BLaER1 treated with 17β-estradiol and CSF1 and Interleukin-3, amounts not matched to agents 10 nM and 100 nM (cell line): ENCODE measurements at regions not wholly inside any gene's neighbourhood (a gene's known extent, or its start where the extent isn't known, plus 50 kb on each side); places are given as distances from the start of the nearest gene placed in this dataset.
"Not testable (repeated sequence)": the region's sequence is repeated elsewhere in the genome, so short reads cannot be mapped to it uniquely, and the experiment has no call there.

Source experiments
- H3K27ac ChIP-seq, 11 experiments: shearing (Covaris generic); formaldehyde crosslinking; 2 replicates each; pipeline ENCODE4 v1.8.1; 2022
- H3K27me3 ChIP-seq, 11 experiments: shearing (Covaris generic); formaldehyde crosslinking; 2 replicates each; pipeline ENCODE4 v1.8.1; 2022
- H3K36me3 ChIP-seq, 11 experiments: shearing (Covaris generic); formaldehyde crosslinking; 2 replicates each; pipeline ENCODE4 v1.8.1; 2022
- H3K4me1 ChIP-seq, 10 experiments: shearing (Covaris generic); formaldehyde crosslinking; 2 replicates each; pipeline ENCODE4 v1.8.1; 2022
- H3K4me2 ChIP-seq, 11 experiments: shearing (Covaris generic); formaldehyde crosslinking; 2 replicates each; pipeline ENCODE4 v1.8.1; 2022
- H3K4me3 ChIP-seq, 10 experiments: shearing (Covaris generic); formaldehyde crosslinking; 2 replicates each; pipeline ENCODE4 v1.8.1; 2022
- H3K9ac ChIP-seq, 11 experiments: shearing (Covaris generic); formaldehyde crosslinking; 2 replicates each; pipeline ENCODE4 v1.8.1; 2022
- H3K9me3 ChIP-seq, 11 experiments: shearing (Covaris generic); formaldehyde crosslinking; replicated peaks in 1 of 11; 2 replicates each; pipeline ENCODE4 v1.8.1; 2022
- H4K20me1 ChIP-seq, 11 experiments: shearing (Covaris generic); formaldehyde crosslinking; 2 replicates each; pipeline ENCODE4 v1.8.1; 2022
- Cebpa-rat ChIP-seq, 11 experiments: shearing (Covaris generic); IDR thresholded peaks; 2 replicates each; pipeline ENCODE4 v1.8.1; 2022

DNA sequence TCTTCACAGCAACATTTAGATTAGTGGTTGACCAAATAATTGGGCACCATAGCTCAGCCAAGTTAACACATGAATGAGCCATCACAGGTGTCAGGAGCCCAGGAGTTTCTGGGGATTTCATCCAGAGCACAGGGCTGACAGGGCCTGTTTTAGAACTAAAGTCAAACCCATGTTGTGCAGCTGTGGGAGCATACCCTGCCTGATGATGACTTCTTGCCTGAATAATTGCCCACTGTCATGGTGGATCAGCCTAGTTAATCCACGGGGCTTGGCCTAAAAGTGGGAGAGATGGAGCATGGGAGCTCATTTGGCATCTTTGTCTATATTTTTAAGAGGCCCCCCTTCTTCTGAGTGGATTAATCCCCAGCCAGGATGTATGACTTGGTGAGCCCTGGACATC is 105.6 kb upstream of the GDNF start:
- Histone ChIP-seq H3K36me3 (no peaks in the 10 kb centered on the region), H3K27me3 (no peaks in the 10 kb centered on the region), H3K9me3 (no peaks in the 10 kb centered on the region), H3K4me2 (no peak overlapping the region), H4K20me1 (no peaks in the 10 kb centered on the region), H3K27ac (no peak overlapping the region), H3K4me3 (no peak overlapping the region), H3K4me1 (peaks cover 0 to 6% (median 0%) of the 10 kb centered on the region in 10 experiments; a peak in 3 of 20 replicates), H3K9ac (no peak overlapping the region)
- TF ChIP-seq Cebpa-rat (IDR thresholded peaks at IDR 0.05) = no peak

DNA sequence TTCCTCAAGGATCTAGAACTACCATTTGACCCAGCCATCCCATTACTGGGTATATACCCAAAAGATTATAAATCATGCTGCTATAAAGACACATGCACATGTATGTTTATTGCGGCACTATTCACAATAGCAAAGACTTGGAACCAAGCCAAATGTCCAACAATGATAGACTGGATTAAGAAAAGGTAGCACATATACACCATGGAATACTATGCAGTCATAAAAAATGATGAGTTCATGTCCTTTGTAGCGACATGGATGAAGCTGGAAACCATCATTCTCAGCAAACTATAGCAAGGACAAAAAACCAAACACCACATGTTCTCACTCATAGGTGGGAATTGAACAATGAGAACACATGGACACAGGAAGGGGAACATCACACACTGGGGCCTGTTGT is 103.3 kb upstream of the GDNF start:
- not testable (repeated sequence) for H3K27me3 ChIP-seq, H4K20me1 ChIP-seq, H3K4me2 ChIP-seq, H3K4me1 ChIP-seq, H3K36me3 ChIP-seq, H3K27ac ChIP-seq, H3K9me3 ChIP-seq, H3K9ac ChIP-seq, H3K4me3 ChIP-seq

DNA sequence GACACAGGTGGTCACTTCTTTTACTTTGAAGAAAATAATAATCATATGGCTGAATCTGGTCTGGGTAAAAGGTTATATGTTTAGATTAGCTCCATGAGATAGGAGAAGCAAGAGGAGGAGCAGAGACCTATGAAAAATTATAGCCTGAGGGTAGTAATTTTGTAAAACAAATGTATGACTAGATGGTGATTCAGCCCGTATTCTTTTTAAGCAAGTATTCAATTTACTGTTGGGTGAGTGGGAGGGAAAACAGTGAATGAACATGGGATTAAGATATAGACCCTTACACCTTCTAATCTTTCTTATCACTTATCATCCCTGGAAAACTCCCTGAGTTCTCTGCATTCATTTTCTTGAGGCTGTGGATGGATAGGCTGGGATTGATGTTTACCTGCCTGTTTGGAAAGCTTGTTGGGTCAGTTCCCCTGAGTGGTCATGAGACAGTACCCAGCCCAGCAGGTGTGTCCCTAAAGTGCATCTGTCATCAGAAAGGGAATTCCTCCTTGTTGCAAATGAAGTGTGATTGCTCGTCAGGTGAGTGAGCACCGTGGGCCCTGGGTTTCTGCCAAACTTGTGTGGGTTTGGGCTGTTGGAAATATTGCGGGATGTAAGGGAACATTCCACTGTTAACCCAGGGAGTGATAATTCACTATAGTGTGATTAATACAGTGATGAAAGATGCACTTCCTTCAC is 101.2 kb upstream of the GDNF start:
- Histone ChIP-seq H3K27ac (no peak overlapping the region), H4K20me1 (no peaks in the 10 kb centered on the region), H3K36me3 (no peaks in the 10 kb centered on the region), H3K4me3 (no peak overlapping the region), H3K4me1 (no peaks in the 10 kb centered on the region), H3K9me3 (peaks cover 0 to 10% (median 0%) of the 10 kb centered on the region in 11 experiments; a peak in 9 of 22 replicates), H3K4me2 (no peak overlapping the region), H3K27me3 (no peaks in the 10 kb centered on the region), H3K9ac (no peak overlapping the region)
- TF ChIP-seq Cebpa-rat (IDR thresholded peaks at IDR 0.05) = no peak

DNA sequence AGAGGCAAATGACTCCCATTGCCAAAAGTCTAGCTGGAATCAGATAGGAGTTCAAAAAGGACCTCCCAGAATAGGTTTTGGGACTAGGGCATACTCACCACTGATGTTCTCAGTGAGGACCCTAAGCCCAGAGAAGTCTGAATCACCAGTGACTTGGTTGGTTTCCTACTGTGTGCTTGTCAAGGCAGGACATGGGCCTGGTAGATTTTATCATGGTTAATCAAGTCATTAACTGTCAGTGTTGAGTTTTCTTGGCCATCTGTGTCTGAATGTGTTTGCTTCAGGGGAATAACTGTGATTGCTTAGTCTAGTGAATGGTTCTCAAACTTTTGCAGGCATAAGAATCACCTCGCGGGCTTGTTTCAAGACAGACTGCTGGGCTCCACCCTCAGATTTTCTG is 99.0 kb upstream of the GDNF start:
- no peak for TF ChIP-seq Cebpa-rat (IDR thresholded peaks at IDR 0.05)
- H4K20me1 ChIP-seq = no peaks in the 10 kb centered on the region
- H3K9me3 ChIP-seq = peaks cover 0 to 10% (median 0%) of the 10 kb centered on the region in 11 experiments; a peak in 9 of 22 replicates
- H3K4me3 ChIP-seq = no peak overlapping the region
- H3K36me3 ChIP-seq = no peaks in the 10 kb centered on the region
- H3K9ac ChIP-seq = no peak overlapping the region
- H3K27me3 ChIP-seq = no peaks in the 10 kb centered on the region
- no peaks in the 10 kb centered on the region for H3K4me1 ChIP-seq
- H3K4me2 ChIP-seq = no peak overlapping the region
- H3K27ac ChIP-seq = no peak overlapping the region

DNA sequence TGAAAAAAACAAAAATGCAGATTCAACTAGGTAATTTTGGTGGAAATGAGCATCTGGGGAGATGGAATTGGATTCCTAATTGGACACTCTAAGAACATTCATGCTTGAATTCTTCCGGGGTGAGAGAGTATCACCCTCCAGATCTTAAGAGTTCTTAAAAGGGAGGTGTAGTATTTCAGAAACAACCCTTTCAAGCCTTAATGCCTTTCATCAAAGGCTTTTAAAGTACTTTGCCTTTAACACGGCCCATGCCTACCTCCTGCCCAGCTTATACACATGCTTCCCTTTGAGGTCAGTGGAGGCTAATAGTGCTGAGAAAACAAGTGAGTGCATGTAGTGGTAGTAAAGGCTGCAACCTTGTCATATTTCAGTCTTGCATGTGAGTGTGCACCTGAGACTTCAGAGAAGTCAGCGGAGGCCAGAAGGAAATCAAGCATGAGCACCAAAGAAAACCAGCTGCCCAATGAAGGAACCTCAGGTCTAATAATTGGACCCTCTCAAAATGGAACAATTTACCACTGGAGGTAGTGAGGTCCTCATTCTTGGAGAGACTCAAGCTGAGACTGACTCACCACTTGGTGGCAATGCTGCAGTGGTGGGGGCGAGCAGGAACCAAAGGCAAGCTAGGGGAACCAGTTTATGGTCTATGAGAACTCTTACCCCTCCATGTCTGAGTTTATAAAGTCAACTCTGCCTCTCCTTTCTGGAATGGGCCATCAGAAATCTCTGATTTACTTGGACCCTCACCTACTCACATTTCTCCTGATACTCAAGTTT is 98.4 kb upstream of the GDNF start:
- Histone ChIP-seq H4K20me1 (no peaks in the 10 kb centered on the region), H3K4me1 (no peaks in the 10 kb centered on the region), H3K27me3 (peaks cover 0 to 4% (median 0%) of the 10 kb centered on the region in 11 experiments; a peak in 1 of 22 replicates), H3K27ac (no peak overlapping the region), H3K9me3 (peaks cover 0 to 10% (median 0%) of the 10 kb centered on the region in 11 experiments; a peak in 9 of 22 replicates), H3K9ac (no peak overlapping the region), H3K36me3 (no peaks in the 10 kb centered on the region), H3K4me3 (no peak overlapping the region), H3K4me2 (no peak overlapping the region)
- TF ChIP-seq Cebpa-rat (IDR thresholded peaks at IDR 0.05) = no peak

DNA sequence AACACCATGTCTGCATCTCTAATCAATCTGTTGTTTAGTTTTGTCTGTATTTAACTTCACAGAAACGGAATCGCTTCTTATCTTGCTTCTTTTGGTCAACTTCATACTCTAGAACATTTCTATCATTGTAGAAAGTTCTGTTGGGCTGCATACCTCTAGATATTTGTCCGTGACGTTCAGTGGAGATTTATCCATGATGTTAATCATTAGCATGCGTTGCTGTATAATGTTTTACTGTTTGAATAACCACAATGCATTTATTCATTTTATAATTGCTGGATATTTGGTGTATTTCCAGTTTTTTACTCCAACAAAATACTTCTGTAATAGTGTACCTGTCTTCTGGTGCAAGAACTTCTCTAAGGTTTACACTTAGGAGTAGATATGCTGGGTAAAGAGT is 96.2 kb upstream of the GDNF start:
- Histone ChIP-seq H3K27me3 (peaks cover 0 to 5% (median 0%) of the 10 kb centered on the region in 11 experiments; a peak in 1 of 22 replicates), H3K9me3 (peaks cover 0 to 10% (median 0%) of the 10 kb centered on the region in 11 experiments; a peak in 9 of 22 replicates), H3K4me3 (no peak overlapping the region), H3K36me3 (no peaks in the 10 kb centered on the region), H3K9ac (no peak overlapping the region), H3K4me1 (no peaks in the 10 kb centered on the region), H3K27ac (no peak overlapping the region), H4K20me1 (no peaks in the 10 kb centered on the region), H3K4me2 (no peak overlapping the region)
- no peak for TF ChIP-seq Cebpa-rat (IDR thresholded peaks at IDR 0.05)

DNA sequence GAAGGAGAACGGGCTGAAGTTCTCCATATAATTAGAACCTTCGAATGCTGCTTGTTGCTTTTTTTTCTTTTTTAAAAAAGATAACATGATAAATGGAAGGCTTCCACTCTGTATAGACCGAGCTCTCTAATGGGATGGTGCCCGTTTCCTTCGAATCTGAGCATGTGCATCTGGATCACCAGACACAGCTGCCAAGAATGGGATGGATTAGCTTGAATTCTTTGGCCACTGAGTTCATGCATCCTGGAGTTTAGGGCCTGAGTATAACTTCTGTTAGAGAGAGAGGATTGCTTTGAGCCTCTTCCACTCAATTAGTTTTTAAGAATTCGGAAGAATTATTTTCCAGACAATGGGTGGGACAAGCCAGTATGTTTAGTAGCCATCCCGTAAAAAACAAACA is 93.7 kb upstream of the GDNF start:
- Histone ChIP-seq H3K27ac (no peak overlapping the region), H3K4me3 (no peak overlapping the region), H3K9ac (no peak overlapping the region), H4K20me1 (no peaks in the 10 kb centered on the region), H3K27me3 (peaks cover 0 to 5% (median 0%) of the 10 kb centered on the region in 11 experiments; a peak in 1 of 22 replicates), H3K4me1 (peaks cover 0 to 2% (median 0%) of the 10 kb centered on the region in 10 experiments; a peak in 5 of 20 replicates), H3K36me3 (no peaks in the 10 kb centered on the region), H3K9me3 (peaks cover 0 to 10% (median 0%) of the 10 kb centered on the region in 11 experiments; a peak in 9 of 22 replicates), H3K4me2 (no peak overlapping the region)
- TF ChIP-seq Cebpa-rat (IDR thresholded peaks at IDR 0.05) = no peak

DNA sequence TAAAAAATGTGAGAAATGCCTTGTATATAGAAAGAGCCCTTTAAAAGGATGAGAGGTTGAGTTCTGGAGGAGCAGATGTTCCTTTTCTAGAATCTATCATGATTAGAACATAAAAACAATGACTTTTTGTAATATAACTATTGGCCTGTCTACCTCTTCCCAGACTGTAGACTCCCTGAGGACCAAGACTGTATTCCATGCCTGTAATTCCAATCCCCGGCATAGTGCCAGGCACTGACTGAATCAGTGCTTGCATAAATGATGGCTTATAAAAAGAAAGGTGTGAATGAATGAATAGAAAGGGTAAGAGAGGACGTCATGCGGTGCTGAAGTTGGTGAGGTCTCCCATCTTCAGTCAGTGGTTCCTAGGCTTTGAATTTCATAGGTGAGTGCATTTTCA is 92.6 kb upstream of the GDNF start:
- no peak overlapping the region for H3K4me2 ChIP-seq
- no peak overlapping the region for H3K4me3 ChIP-seq
- peaks cover under 1 to 13% (median 10%) of the 10 kb centered on the region in 10 experiments; a peak in 17 of 20 replicates for H3K4me1 ChIP-seq
- H3K36me3 ChIP-seq = no peaks in the 10 kb centered on the region
- no peak for TF ChIP-seq Cebpa-rat (IDR thresholded peaks at IDR 0.05)
- peaks cover 0 to 5% (median 0%) of the 10 kb centered on the region in 11 experiments; a peak in 1 of 22 replicates for H3K27me3 ChIP-seq
- peaks cover 0 to 10% (median 0%) of the 10 kb centered on the region in 11 experiments; a peak in 9 of 22 replicates for H3K9me3 ChIP-seq
- H3K27ac ChIP-seq = no peak overlapping the region
- H4K20me1 ChIP-seq = no peaks in the 10 kb centered on the region
- no peak overlapping the region for H3K9ac ChIP-seq

DNA sequence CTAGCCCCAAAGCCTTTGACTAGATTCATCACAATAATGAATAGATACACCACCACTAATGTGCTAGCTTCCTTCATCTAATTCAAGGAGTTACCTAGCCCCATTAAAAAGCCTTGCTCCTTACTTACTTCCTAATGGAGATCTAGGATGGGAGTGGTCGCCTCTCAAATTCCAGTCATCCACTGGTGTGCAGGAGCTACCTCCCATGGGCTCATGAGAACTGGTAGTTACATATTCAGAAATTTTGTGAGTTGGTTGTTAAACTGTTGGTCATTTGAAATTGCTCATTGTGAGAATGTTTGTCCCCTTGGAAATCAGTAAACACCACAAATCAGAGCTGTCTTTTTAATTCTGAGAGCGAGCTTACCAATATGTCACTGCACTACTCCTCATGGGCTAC is 91.7 kb upstream of the GDNF start:
- Histone ChIP-seq H3K9ac (no peak overlapping the region), H3K4me2 (no peak overlapping the region), H3K36me3 (no peaks in the 10 kb centered on the region), H3K4me1 (peaks cover 6 to 22% (median 20%) of the 10 kb centered on the region in 10 experiments; a peak in 19 of 20 replicates), H3K27ac (no peak overlapping the region), H3K4me3 (no peak overlapping the region), H3K27me3 (peaks cover 0 to 5% (median 0%) of the 10 kb centered on the region in 11 experiments; a peak in 1 of 22 replicates), H4K20me1 (no peaks in the 10 kb centered on the region), H3K9me3 (peaks cover 0 to 2% (median 0%) of the 10 kb centered on the region in 11 experiments; a peak in 1 of 22 replicates)
- no peak for TF ChIP-seq Cebpa-rat (IDR thresholded peaks at IDR 0.05)
